ENCODE measurements at regions not wholly inside any gene's neighbourhood (a gene's known extent, or its start where the extent isn't known, plus 50 kb on each side); places are given as distances from the start of the nearest gene placed in this dataset.

DNA sequence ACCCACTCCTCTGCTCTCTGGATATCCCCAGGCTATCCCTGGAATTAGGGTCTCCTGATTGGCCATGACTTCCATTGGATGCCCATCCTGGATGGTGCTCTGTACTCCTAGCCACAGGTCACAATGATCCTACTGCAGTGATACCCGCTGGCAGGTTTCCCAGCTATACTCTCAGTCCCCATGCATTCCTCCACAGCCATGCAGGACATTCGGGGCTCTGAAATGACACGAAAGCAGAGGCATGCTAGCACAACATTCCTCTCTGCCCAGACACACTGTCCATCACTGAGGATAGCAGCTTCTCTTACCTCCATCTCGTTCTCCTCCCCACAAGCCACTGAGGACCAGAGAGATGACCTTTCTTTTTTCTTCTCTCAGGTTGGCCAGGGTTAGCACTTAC lies 51.7 kb upstream of the SPATS2L start:
- DNase-seq (ENCODE audit: low spot score), result no peak

DNA sequence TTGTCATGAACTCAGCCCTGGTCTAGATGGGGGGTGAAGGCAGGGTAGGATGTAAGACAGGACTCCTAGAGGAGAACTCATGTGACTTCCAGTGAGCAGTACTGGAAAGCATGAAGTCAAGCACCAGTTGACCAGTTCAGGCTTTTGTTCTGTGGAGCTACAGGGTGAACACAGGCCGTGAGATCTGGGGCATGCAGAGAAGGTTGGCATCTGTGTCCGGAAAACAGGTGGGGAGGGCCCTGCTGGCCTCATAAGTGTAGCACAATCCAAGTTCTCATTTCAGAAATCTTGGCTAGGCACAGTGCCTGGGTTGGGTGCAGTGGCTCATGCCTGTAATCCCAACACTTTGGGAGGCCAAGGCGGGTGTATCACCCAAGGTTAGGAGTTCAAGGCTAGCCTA lies 50.9 kb upstream of the SPATS2L start:
- DNase-seq (ENCODE audit: low spot score), result no peak

All from GM03348 (cell line).